ENCODE measurements at regions not wholly inside any gene's neighbourhood (a gene's known extent, or its start where the extent isn't known, plus 50 kb on each side); places are given as distances from the start of the nearest gene placed in this dataset.

GRCh38 chr9:99425923-99426842 is 204.1 kb downstream of the SEC61B start:
- Histone ChIP-seq H3K27ac (no peak overlapping the region), H3K27me3 (no peaks in the 10 kb centered on the region), H3K36me3 (no peaks in the 10 kb centered on the region), H3K4me3 (no peak overlapping the region), H3K4me1 (ENCODE audit: low read depth) (no peaks in the 10 kb centered on the region), H3K9me3 (ENCODE audit: low read depth) (no peaks in the 10 kb centered on the region)
- DNase-seq (ENCODE audit: low read depth in 1 of 2, low spot score in 1 of 2), result no peak
- TF ChIP-seq CTCF (IDR thresholded peaks at IDR 0.05; ENCODE audit: low read depth, low read length), result no peak

- H3K4me1 ChIP-seq (ENCODE audit: low read depth), result peaks cover 6% of the 10 kb centered on the region
- no peak overlapping the region for H3K27ac ChIP-seq
- DNase-seq (ENCODE audit: low read depth in 1 of 2, low spot score in 1 of 2), result no peak
- TF ChIP-seq CTCF (IDR thresholded peaks at IDR 0.05; ENCODE audit: low read depth, low read length), result no peak
- H3K27me3 ChIP-seq, result no peaks in the 10 kb centered on the region
- H3K36me3 ChIP-seq, result no peaks in the 10 kb centered on the region
- H3K9me3 ChIP-seq (ENCODE audit: low read depth), result no peaks in the 10 kb centered on the region
- H3K4me3 ChIP-seq, result no peak overlapping the region
These were observed 205.2 kb downstream of the SEC61B start for GRCh38 chr9:99427260-99427659.

- Histone ChIP-seq H3K36me3 (no peaks in the 10 kb centered on the region), H3K4me3 (no peak overlapping the region), H3K9me3 (ENCODE audit: low read depth) (no peaks in the 10 kb centered on the region), H3K27me3 (no peaks in the 10 kb centered on the region), H3K4me1 (ENCODE audit: low read depth) (peaks cover 20% of the 10 kb centered on the region), H3K27ac (no peak overlapping the region)
- TF ChIP-seq CTCF (IDR thresholded peaks at IDR 0.05; ENCODE audit: low read depth, low read length), result no peak
- peak in 1 of 2 donors; percentile 31 for DNase-seq (ENCODE audit: low read depth in 1 of 2, low spot score in 1 of 2)
These were observed 208.2 kb downstream of the SEC61B start for GRCh38 chr9:99430301-99430700.

- no peak overlapping the region for H3K4me3 ChIP-seq
- peaks cover 20% of the 10 kb centered on the region for H3K4me1 ChIP-seq (ENCODE audit: low read depth)
- no peak overlapping the region for H3K27ac ChIP-seq
- H3K36me3 ChIP-seq, result no peaks in the 10 kb centered on the region
- no peaks in the 10 kb centered on the region for H3K27me3 ChIP-seq
- no peaks in the 10 kb centered on the region for H3K9me3 ChIP-seq (ENCODE audit: low read depth)
- peak in 1 of 2 donors; percentile 62 for DNase-seq (ENCODE audit: low read depth in 1 of 2, low spot score in 1 of 2)
- no peak for TF ChIP-seq CTCF (IDR thresholded peaks at IDR 0.05; ENCODE audit: low read depth, low read length)
These were observed 209.0 kb downstream of the SEC61B start for GRCh38 chr9:99431103-99431502.

GRCh38 chr9:99432075-99432474 is 210.0 kb downstream of the SEC61B start:
- TF ChIP-seq CTCF (IDR thresholded peaks at IDR 0.05; ENCODE audit: low read depth, low read length), result no peak
- DNase-seq (ENCODE audit: low read depth in 1 of 2, low spot score in 1 of 2), result no peak
- Histone ChIP-seq H3K4me3 (no peak overlapping the region), H3K27me3 (no peaks in the 10 kb centered on the region), H3K36me3 (no peaks in the 10 kb centered on the region), H3K4me1 (ENCODE audit: low read depth) (peaks cover 20% of the 10 kb centered on the region), H3K27ac (no peak overlapping the region), H3K9me3 (ENCODE audit: low read depth) (no peaks in the 10 kb centered on the region)
